ENCODE measurements at regions not wholly inside any gene's neighbourhood (a gene's known extent, or its start where the extent isn't known, plus 50 kb on each side); places are given as distances from the start of the nearest gene placed in this dataset.

DNA sequence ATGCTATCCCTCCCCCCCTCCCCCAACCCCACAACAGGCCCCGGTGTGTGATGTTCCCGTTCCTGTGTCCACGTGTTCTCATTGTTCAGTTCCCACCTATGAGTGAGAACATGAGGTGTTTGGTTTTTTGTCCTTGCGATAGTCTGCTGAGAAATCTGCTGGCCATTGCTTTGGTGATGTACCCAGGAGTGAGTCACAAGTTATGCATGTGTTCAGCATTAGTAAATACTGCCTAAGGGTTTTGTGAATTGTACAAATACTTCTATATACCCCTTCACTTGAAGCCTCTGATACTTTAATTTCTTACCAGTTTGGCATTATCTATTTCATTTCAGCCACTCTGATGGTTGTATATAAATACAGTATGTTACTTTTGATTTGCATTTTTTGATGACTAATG lies 711.3 kb upstream of the GJE1 start:
- TF ChIP-seq, protein P1, sequence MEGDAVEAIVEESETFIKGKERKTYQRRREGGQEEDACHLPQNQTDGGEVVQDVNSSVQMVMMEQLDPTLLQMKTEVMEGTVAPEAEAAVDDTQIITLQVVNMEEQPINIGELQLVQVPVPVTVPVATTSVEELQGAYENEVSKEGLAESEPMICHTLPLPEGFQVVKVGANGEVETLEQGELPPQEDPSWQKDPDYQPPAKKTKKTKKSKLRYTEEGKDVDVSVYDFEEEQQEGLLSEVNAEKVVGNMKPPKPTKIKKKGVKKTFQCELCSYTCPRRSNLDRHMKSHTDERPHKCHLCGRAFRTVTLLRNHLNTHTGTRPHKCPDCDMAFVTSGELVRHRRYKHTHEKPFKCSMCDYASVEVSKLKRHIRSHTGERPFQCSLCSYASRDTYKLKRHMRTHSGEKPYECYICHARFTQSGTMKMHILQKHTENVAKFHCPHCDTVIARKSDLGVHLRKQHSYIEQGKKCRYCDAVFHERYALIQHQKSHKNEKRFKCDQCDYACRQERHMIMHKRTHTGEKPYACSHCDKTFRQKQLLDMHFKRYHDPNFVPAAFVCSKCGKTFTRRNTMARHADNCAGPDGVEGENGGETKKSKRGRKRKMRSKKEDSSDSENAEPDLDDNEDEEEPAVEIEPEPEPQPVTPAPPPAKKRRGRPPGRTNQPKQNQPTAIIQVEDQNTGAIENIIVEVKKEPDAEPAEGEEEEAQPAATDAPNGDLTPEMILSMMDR (IDR thresholded peaks at IDR 0.05; ENCODE audit: borderline replicate concordance, control extremely low read depth, extremely low read depth, insufficient read depth, missing control alignments): no peak
- in situ Hi-C loops (cut with MboI; ENCODE audit: low sequenced_read_pairs, unreplicated experiment): no loop called here
- no peak for DNase-seq (ENCODE audit: low spot score)

DNA sequence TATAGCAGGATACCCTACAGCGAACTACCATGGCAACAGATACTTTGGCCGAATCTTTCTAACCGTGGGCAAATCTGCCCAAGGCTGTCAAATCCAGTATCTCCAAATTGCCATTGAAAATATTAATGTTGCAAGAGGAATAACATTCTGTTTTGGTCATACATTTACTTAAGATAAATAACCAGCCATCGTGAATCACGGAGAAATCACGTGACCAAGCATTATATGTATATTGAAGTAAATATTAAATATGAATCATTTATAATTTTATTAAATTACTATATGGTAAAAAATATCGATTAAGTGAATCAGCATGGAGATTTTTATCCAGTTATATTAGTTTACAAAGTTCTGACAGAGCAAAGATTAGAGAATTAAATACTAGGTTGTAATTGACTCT lies 714.6 kb upstream of the GJE1 start:
- in situ Hi-C loops (cut with MboI; ENCODE audit: low sequenced_read_pairs, unreplicated experiment): no loop called here
- TF ChIP-seq, protein P1 (IDR thresholded peaks at IDR 0.05; ENCODE audit: borderline replicate concordance, control extremely low read depth, extremely low read depth, insufficient read depth, missing control alignments): no peak
- DNase-seq (ENCODE audit: low spot score): no peak

DNA sequence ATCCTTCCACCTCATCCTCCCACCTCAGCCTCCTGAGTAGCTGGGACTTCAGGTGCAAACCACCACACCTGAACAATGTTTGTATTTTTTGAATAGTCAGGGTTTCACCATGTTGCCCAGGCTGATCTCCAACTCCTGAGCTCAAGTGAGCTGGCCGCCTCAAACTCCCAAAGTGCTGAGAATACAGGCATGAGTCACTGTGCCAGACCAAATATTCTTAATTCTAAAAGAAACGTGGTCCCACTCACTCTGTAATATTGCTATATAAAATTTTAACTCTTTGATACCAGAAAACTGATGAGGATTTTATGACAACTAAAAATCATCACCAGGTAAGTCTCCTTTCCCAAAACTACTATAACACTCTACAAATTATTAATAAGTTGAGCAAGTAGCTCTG lies 716.8 kb upstream of the GJE1 start:
- in situ Hi-C loops (cut with MboI; ENCODE audit: low sequenced_read_pairs, unreplicated experiment): no loop called here
- DNase-seq (ENCODE audit: low spot score): no peak
- TF ChIP-seq, protein P1 (IDR thresholded peaks at IDR 0.05; ENCODE audit: borderline replicate concordance, control extremely low read depth, extremely low read depth, insufficient read depth, missing control alignments): no peak

DNA sequence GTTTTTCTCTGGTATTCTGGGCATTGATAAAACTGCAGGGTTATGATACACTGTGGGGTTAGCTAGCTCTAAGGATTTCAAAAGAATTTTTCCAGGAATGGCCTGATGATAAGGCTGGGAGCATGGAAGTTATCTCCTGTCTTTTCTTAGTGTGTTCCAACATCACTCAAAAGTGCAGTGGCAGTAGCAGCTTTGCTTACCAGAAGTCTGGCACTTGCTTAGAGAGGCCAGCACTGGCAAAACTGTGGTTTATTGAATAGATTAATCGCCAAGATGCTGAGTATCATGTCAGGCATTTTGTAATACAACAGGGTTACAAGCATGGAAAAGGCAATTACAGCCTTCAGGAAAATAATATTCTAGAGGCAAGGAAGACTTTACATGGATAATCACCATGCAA lies 719.5 kb upstream of the GJE1 start:
- DNase-seq (ENCODE audit: low spot score): no peak
- TF ChIP-seq, protein P1 (IDR thresholded peaks at IDR 0.05; ENCODE audit: borderline replicate concordance, control extremely low read depth, extremely low read depth, insufficient read depth, missing control alignments): no peak
- in situ Hi-C loops (cut with MboI; ENCODE audit: low sequenced_read_pairs, unreplicated experiment): no loop called here

DNA sequence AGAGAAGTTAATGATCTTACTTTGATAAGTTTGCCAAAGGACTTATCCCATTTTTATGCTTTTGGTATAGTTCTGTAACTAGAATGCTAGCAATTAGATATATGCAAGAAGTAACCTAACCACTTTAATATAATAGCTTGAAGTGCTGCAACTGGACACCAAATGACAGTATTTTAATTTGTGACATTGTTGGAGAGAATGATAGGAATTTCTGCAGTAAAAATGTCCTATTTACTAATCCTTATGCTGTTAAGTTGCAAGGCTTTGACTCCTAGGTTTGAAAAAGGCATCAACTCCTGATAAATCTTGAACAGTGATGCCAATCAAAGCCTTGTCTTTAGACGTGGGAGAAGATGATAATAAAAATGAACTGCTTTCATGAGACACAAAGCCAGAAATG lies 726.0 kb upstream of the GJE1 start:
- in situ Hi-C loops (cut with MboI; ENCODE audit: low sequenced_read_pairs, unreplicated experiment): no loop called here
- no peak for DNase-seq (ENCODE audit: low spot score)
- TF ChIP-seq, protein P1 (IDR thresholded peaks at IDR 0.05; ENCODE audit: borderline replicate concordance, control extremely low read depth, extremely low read depth, insufficient read depth, missing control alignments): no peak

DNA sequence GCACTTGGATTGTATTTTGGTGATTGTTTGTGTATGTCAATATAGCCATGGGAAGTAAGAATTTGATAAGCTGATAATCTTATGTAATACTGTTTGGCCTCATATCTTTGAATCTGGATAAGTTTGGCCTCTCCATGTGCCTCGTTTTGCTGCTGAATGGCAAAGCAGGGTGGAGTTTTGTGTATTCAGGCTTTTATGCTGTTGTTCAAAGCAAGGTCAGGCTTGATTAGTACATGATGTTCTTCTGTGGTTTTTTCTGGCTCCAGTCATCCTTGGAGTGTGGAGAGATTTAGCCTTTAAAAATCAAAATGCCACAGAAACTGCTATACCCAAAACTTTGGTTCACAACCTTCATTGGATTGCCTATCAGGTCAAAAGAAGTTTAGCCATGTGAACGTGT lies 728.9 kb upstream of the GJE1 start:
- in situ Hi-C loops (cut with MboI; ENCODE audit: low sequenced_read_pairs, unreplicated experiment): no loop called here
- TF ChIP-seq, protein P1 (IDR thresholded peaks at IDR 0.05; ENCODE audit: borderline replicate concordance, control extremely low read depth, extremely low read depth, insufficient read depth, missing control alignments): no peak
- DNase-seq (ENCODE audit: low spot score): no peak

DNA sequence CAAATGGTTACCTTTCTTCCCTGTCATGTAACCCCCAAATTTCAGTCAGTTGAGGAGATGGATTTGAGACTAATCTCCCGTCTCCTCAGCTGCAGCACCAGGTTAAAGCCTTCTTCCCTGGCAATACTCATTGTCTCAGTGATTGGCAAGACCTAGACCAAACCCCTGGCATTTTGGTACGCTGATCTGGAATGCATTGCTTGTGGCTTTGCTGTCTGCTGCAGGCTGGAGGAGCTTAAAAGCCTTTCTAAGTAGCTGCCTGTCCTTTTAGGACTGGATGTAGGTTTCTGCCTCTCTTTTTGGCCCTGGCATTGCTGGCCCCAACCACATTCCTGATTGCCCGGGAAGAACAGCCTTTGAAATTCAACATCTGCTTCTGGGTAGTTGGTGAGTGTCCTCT lies 729.6 kb upstream of the GJE1 start:
- no peak for DNase-seq (ENCODE audit: low spot score)
- in situ Hi-C loops (cut with MboI; ENCODE audit: low sequenced_read_pairs, unreplicated experiment): no loop called here
- TF ChIP-seq, protein P1 (IDR thresholded peaks at IDR 0.05; ENCODE audit: borderline replicate concordance, control extremely low read depth, extremely low read depth, insufficient read depth, missing control alignments): no peak
